MM.1S (cell line): ENCODE measurements at regions not wholly inside any gene's neighbourhood (a gene's known extent, or its start where the extent isn't known, plus 50 kb on each side); places are given as distances from the start of the nearest gene placed in this dataset.

Experiments used
- EZH2phosphoT487 ChIP-seq: fragments of 300-600 bp; sonication (generic); IDR thresholded peaks from 2 replicates; pipeline ENCODE4 v1.6.1; 2018; ENCODE audit warnings: antibody characterized with exemption, low read length
- TF ChIP-seq, protein P1 (sequence below): fragments of 300-600 bp; sonication (generic); IDR thresholded peaks from 2 replicates; pipeline ENCODE4 v1.5.1; 2016; ENCODE audit warnings: antibody characterized with exemption, low read length, mixed read lengths

DNA sequence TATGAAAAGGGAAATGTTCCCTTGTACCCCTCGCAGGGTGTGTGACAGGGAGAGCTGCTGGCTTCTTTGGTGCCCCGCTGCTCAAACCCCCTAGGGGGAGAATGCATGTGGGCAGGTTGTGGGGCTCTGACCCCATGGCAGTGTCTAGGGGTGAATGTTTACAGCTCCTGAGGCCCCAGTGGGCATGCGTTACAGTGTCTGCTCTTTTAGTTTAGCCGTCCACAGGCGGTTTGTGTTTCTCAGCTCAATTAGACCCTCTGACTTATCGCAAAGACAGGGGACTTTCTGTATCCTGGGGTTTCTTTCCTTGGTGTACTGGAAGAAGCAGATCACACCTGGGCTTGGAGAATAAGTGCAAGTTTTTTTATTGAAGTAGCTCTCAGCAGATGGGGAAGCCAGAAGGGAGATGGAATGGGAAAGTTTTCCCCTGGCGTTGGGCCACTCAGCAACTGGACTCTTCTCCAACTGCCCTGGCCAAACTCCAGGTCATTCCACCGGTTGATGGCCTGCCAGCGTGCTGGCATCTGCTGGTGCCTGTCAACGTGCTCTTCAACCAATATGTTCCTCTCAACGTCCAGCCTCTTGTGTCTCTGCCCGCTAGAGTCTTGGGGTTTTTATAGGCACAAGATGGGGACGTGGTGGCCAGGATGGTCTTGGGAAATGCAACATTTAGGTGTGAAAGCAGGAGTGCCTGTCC lies 720.9 kb downstream of the FSCB start:
- TF ChIP-seq, protein P1, sequence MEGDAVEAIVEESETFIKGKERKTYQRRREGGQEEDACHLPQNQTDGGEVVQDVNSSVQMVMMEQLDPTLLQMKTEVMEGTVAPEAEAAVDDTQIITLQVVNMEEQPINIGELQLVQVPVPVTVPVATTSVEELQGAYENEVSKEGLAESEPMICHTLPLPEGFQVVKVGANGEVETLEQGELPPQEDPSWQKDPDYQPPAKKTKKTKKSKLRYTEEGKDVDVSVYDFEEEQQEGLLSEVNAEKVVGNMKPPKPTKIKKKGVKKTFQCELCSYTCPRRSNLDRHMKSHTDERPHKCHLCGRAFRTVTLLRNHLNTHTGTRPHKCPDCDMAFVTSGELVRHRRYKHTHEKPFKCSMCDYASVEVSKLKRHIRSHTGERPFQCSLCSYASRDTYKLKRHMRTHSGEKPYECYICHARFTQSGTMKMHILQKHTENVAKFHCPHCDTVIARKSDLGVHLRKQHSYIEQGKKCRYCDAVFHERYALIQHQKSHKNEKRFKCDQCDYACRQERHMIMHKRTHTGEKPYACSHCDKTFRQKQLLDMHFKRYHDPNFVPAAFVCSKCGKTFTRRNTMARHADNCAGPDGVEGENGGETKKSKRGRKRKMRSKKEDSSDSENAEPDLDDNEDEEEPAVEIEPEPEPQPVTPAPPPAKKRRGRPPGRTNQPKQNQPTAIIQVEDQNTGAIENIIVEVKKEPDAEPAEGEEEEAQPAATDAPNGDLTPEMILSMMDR = no peak
- no peak for TF ChIP-seq EZH2phosphoT487
